ENCODE measurements at regions not wholly inside any gene's neighbourhood (a gene's known extent, or its start where the extent isn't known, plus 50 kb on each side); places are given as distances from the start of the nearest gene placed in this dataset.

DNA sequence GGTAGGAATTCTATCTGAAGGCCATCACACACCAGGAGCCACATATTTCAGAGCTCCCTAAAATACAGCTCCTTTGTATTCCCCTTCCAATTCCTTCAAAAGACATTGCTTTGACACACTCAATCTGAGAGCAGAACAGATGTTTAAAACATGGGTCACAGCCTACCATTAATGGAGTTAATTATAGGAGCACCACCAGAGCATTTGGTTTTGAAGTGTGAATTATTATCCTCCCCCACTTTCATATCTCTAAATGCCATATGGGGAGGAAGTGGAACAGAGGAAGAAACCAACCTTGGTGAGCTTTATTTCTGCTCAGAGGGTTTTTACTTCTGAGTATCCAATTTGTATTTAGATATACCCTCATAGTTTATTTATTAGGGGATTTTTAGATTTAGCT is 50.7 kb upstream of the TNFRSF21 start:
- TF ChIP-seq, protein P1, sequence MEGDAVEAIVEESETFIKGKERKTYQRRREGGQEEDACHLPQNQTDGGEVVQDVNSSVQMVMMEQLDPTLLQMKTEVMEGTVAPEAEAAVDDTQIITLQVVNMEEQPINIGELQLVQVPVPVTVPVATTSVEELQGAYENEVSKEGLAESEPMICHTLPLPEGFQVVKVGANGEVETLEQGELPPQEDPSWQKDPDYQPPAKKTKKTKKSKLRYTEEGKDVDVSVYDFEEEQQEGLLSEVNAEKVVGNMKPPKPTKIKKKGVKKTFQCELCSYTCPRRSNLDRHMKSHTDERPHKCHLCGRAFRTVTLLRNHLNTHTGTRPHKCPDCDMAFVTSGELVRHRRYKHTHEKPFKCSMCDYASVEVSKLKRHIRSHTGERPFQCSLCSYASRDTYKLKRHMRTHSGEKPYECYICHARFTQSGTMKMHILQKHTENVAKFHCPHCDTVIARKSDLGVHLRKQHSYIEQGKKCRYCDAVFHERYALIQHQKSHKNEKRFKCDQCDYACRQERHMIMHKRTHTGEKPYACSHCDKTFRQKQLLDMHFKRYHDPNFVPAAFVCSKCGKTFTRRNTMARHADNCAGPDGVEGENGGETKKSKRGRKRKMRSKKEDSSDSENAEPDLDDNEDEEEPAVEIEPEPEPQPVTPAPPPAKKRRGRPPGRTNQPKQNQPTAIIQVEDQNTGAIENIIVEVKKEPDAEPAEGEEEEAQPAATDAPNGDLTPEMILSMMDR (IDR thresholded peaks at IDR 0.05; ENCODE audit: low read depth, low read length, poor library complexity, severe bottlenecking), result no peak
- TF ChIP-seq EZH2phosphoT487 (IDR thresholded peaks at IDR 0.05; ENCODE audit: borderline replicate concordance, low read length), result no peak

All from DOHH2 (cell line).